T-helper 1 cell treated with Interleukin-12 subunit alpha and Interleukin-12 subunit beta and Interleukin-4 antibody, amounts not matched to agents 30 μg/mL and 1 μg/mL, for 36 hours (primary cell): ENCODE measurements at regions not wholly inside any gene's neighbourhood (a gene's known extent, or its start where the extent isn't known, plus 50 kb on each side); places are given as distances from the start of the nearest gene placed in this dataset.

ENCODE experiments used
- H3K27ac Mint-ChIP-seq: one replicate; pipeline ENCODE4 v1.8.0; 2021; ENCODE audit warnings: mild to moderate bottlenecking, mixed read lengths
- H3K27me3 Mint-ChIP-seq: one replicate; pipeline ENCODE4 v1.8.0; 2021; ENCODE audit warnings: low read depth, mixed read lengths
- H3K36me3 Mint-ChIP-seq: one replicate; pipeline ENCODE4 v1.8.0; 2021; ENCODE audit warnings: low read depth, mixed read lengths
- H3K4me1 Mint-ChIP-seq: one replicate; pipeline ENCODE4 v1.8.0; 2021; ENCODE audit warnings: low read depth, mixed read lengths
- H3K4me3 Mint-ChIP-seq: one replicate; pipeline ENCODE4 v1.8.0; 2021; ENCODE audit warnings: mild to moderate bottlenecking, moderate library complexity, mixed read lengths
- H3K9me3 Mint-ChIP-seq: one replicate; pipeline ENCODE4 v1.8.0; 2021; ENCODE audit warnings: mixed read lengths

- Mint-ChIP-seq H3K27ac (no peak overlapping the region), H3K4me3 (no peak overlapping the region), H3K9me3 (no peaks in the 10 kb centered on the region), H3K36me3 (peaks cover 51% of the 10 kb centered on the region), H3K4me1 (peaks cover 34% of the 10 kb centered on the region), H3K27me3 (no peaks in the 10 kb centered on the region)
Measured at GRCh38 chr14:95466506-95466905, 49.9 kb downstream of the SYNE3 start.

GRCh38 chr14:95465936-95466335 lies 50.5 kb downstream of the SYNE3 start:
- H3K4me3 Mint-ChIP-seq = no peak overlapping the region
- no peak overlapping the region for H3K27ac Mint-ChIP-seq

GRCh38 chr14:95465358-95465757 lies 51.1 kb downstream of the SYNE3 start:
- no peaks in the 10 kb centered on the region for H3K27me3 Mint-ChIP-seq
- H3K4me3 Mint-ChIP-seq = no peak overlapping the region
- H3K4me1 Mint-ChIP-seq = peaks cover 34% of the 10 kb centered on the region
- H3K36me3 Mint-ChIP-seq = peaks cover 51% of the 10 kb centered on the region
- no peaks in the 10 kb centered on the region for H3K9me3 Mint-ChIP-seq
- peak overlapping the region; percentile 69 for H3K27ac Mint-ChIP-seq

More at GRCh38 chr14:95465936-95466335, 50.5 kb downstream of the SYNE3 start:
- peaks cover 34% of the 10 kb centered on the region for H3K4me1 Mint-ChIP-seq
- no peaks in the 10 kb centered on the region for H3K27me3 Mint-ChIP-seq
- no peaks in the 10 kb centered on the region for H3K9me3 Mint-ChIP-seq
- peaks cover 49% of the 10 kb centered on the region for H3K36me3 Mint-ChIP-seq

- Mint-ChIP-seq H3K36me3 (peaks cover 45% of the 10 kb centered on the region), H3K4me3 (peak overlapping the region; percentile 19), H3K27ac (peak overlapping the region; percentile 69), H3K4me1 (peaks cover 29% of the 10 kb centered on the region), H3K27me3 (no peaks in the 10 kb centered on the region), H3K9me3 (no peaks in the 10 kb centered on the region)
Measured at GRCh38 chr14:95464514-95464913, 51.9 kb downstream of the SYNE3 start.

- H3K9me3 Mint-ChIP-seq = no peaks in the 10 kb centered on the region
- H3K27ac Mint-ChIP-seq = peak overlapping the region; percentile 70
- H3K4me3 Mint-ChIP-seq = peak overlapping the region; percentile 7
- H3K27me3 Mint-ChIP-seq = no peaks in the 10 kb centered on the region
- H3K4me1 Mint-ChIP-seq = peaks cover 30% of the 10 kb centered on the region
- peaks cover 45% of the 10 kb centered on the region for H3K36me3 Mint-ChIP-seq
Measured at GRCh38 chr14:95464103-95464502, 52.3 kb downstream of the SYNE3 start.

GRCh38 chr14:95463171-95463901 lies 53.1 kb downstream of the SYNE3 start:
- Mint-ChIP-seq H3K36me3 (peaks cover 42% of the 10 kb centered on the region), H3K4me1 (peaks cover 31% of the 10 kb centered on the region), H3K27me3 (no peaks in the 10 kb centered on the region), H3K4me3 (peak overlapping the region; percentile 7), H3K27ac (peak overlapping the region; percentile 70), H3K9me3 (no peaks in the 10 kb centered on the region)

- H3K27ac Mint-ChIP-seq = peak overlapping the region; percentile 49
- no peaks in the 10 kb centered on the region for H3K27me3 Mint-ChIP-seq
- peaks cover 31% of the 10 kb centered on the region for H3K4me1 Mint-ChIP-seq
- H3K4me3 Mint-ChIP-seq = no peak overlapping the region
- H3K36me3 Mint-ChIP-seq = peaks cover 42% of the 10 kb centered on the region
- H3K9me3 Mint-ChIP-seq = no peaks in the 10 kb centered on the region
Measured at GRCh38 chr14:95462491-95462890, 54.0 kb downstream of the SYNE3 start.

- H3K4me1 Mint-ChIP-seq = peaks cover 31% of the 10 kb centered on the region
- no peaks in the 10 kb centered on the region for H3K9me3 Mint-ChIP-seq
- H3K27ac Mint-ChIP-seq = no peak overlapping the region
- peaks cover 38% of the 10 kb centered on the region for H3K36me3 Mint-ChIP-seq
- no peaks in the 10 kb centered on the region for H3K27me3 Mint-ChIP-seq
- H3K4me3 Mint-ChIP-seq = no peak overlapping the region
Measured at GRCh38 chr14:95460647-95461478, 55.6 kb downstream of the SYNE3 start.

- peaks cover 27% of the 10 kb centered on the region for H3K36me3 Mint-ChIP-seq
- H3K27me3 Mint-ChIP-seq = no peaks in the 10 kb centered on the region
- H3K4me3 Mint-ChIP-seq = no peak overlapping the region
- H3K9me3 Mint-ChIP-seq = no peaks in the 10 kb centered on the region
- H3K4me1 Mint-ChIP-seq = peaks cover 14% of the 10 kb centered on the region
- peak overlapping the region; percentile 31 for H3K27ac Mint-ChIP-seq
Measured at GRCh38 chr14:95458906-95459305, 57.5 kb downstream of the SYNE3 start.

- H3K4me3 Mint-ChIP-seq = no peak overlapping the region
- peaks cover 11% of the 10 kb centered on the region for H3K4me1 Mint-ChIP-seq
- no peaks in the 10 kb centered on the region for H3K27me3 Mint-ChIP-seq
- no peaks in the 10 kb centered on the region for H3K9me3 Mint-ChIP-seq
- H3K36me3 Mint-ChIP-seq = peaks cover 25% of the 10 kb centered on the region
- H3K27ac Mint-ChIP-seq = no peak overlapping the region
Measured at GRCh38 chr14:95458459-95458858, 58.0 kb downstream of the SYNE3 start.

GRCh38 chr14:95456281-95456680 lies 60.2 kb downstream of the SYNE3 start:
- Mint-ChIP-seq H3K4me1 (peaks cover 2% of the 10 kb centered on the region), H3K4me3 (no peak overlapping the region), H3K36me3 (peaks cover 25% of the 10 kb centered on the region), H3K9me3 (no peaks in the 10 kb centered on the region), H3K27ac (no peak overlapping the region), H3K27me3 (no peaks in the 10 kb centered on the region)

GRCh38 chr14:95455246-95455645 lies 61.2 kb downstream of the SYNE3 start:
- Mint-ChIP-seq H3K4me3 (no peak overlapping the region), H3K4me1 (peaks cover 2% of the 10 kb centered on the region), H3K27ac (no peak overlapping the region), H3K36me3 (peaks cover 24% of the 10 kb centered on the region), H3K9me3 (no peaks in the 10 kb centered on the region), H3K27me3 (no peaks in the 10 kb centered on the region)

- no peaks in the 10 kb centered on the region for H3K27me3 Mint-ChIP-seq
- H3K4me3 Mint-ChIP-seq = no peak overlapping the region
- H3K36me3 Mint-ChIP-seq = peaks cover 32% of the 10 kb centered on the region
- H3K4me1 Mint-ChIP-seq = no peaks in the 10 kb centered on the region
- H3K9me3 Mint-ChIP-seq = no peaks in the 10 kb centered on the region
- H3K27ac Mint-ChIP-seq = no peak overlapping the region
Measured at GRCh38 chr14:95453713-95453980, 62.8 kb downstream of the SYNE3 start.

GRCh38 chr14:95452893-95453712 lies 63.3 kb downstream of the SYNE3 start:
- Mint-ChIP-seq H3K9me3 (no peaks in the 10 kb centered on the region), H3K36me3 (peaks cover 32% of the 10 kb centered on the region), H3K4me3 (no peak overlapping the region), H3K27ac (no peak overlapping the region), H3K27me3 (no peaks in the 10 kb centered on the region), H3K4me1 (no peaks in the 10 kb centered on the region)
